ENCODE measurements at regions not wholly inside any gene's neighbourhood (a gene's known extent, or its start where the extent isn't known, plus 50 kb on each side); places are given as distances from the start of the nearest gene placed in this dataset.

DNA sequence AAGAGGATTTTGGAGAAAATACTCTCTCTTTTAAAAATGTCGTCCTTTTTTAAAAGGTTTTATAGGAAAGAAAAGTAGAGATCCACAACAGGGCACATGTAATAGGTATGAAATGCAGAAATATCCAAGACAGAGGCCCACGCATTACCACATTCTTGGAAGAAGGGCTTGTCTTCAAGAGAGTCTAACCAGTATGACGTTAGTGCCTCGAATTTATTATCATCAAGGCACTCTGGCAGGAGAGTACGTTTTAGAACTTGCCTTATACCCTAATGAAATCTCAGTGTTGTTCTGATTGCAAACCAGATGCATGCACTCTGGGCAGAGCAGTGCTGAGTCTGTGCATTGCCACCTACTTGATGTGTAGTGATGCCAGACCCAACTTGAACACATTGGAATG is 342.6 kb upstream of the NFE2L3 start:
- Mint-ChIP-seq H3K27ac (no peak overlapping the region), H3K4me1 (ENCODE audit: low read depth) (no peaks in the 10 kb centered on the region), H3K4me3 (ENCODE audit: low read depth) (no peak overlapping the region), H3K36me3 (ENCODE audit: insufficient read depth) (no peaks in the 10 kb centered on the region), H3K27me3 (peaks cover 22% of the 10 kb centered on the region), H3K9me3 (ENCODE audit: low read depth) (no peaks in the 10 kb centered on the region)
- no peak for DNase-seq (ENCODE audit: low spot score, unreplicated experiment)
- TF ChIP-seq, protein P1, sequence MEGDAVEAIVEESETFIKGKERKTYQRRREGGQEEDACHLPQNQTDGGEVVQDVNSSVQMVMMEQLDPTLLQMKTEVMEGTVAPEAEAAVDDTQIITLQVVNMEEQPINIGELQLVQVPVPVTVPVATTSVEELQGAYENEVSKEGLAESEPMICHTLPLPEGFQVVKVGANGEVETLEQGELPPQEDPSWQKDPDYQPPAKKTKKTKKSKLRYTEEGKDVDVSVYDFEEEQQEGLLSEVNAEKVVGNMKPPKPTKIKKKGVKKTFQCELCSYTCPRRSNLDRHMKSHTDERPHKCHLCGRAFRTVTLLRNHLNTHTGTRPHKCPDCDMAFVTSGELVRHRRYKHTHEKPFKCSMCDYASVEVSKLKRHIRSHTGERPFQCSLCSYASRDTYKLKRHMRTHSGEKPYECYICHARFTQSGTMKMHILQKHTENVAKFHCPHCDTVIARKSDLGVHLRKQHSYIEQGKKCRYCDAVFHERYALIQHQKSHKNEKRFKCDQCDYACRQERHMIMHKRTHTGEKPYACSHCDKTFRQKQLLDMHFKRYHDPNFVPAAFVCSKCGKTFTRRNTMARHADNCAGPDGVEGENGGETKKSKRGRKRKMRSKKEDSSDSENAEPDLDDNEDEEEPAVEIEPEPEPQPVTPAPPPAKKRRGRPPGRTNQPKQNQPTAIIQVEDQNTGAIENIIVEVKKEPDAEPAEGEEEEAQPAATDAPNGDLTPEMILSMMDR (IDR thresholded peaks at IDR 0.05; ENCODE audit: unreplicated experiment): no peak

- TF ChIP-seq, protein P1 (IDR thresholded peaks at IDR 0.05; ENCODE audit: unreplicated experiment): no peak
- H3K4me1 Mint-ChIP-seq (ENCODE audit: low read depth): no peaks in the 10 kb centered on the region
- H3K36me3 Mint-ChIP-seq (ENCODE audit: insufficient read depth): no peaks in the 10 kb centered on the region
- no peak overlapping the region for H3K4me3 Mint-ChIP-seq (ENCODE audit: low read depth)
- H3K27me3 Mint-ChIP-seq: peaks cover 14% of the 10 kb centered on the region
- no peak for DNase-seq (ENCODE audit: low spot score, unreplicated experiment)
- H3K9me3 Mint-ChIP-seq (ENCODE audit: low read depth): peaks cover 4% of the 10 kb centered on the region
- no peak overlapping the region for H3K27ac Mint-ChIP-seq
Observed at GRCh38 chr7:25812086-25812850, 339.7 kb upstream of the NFE2L3 start.

DNA sequence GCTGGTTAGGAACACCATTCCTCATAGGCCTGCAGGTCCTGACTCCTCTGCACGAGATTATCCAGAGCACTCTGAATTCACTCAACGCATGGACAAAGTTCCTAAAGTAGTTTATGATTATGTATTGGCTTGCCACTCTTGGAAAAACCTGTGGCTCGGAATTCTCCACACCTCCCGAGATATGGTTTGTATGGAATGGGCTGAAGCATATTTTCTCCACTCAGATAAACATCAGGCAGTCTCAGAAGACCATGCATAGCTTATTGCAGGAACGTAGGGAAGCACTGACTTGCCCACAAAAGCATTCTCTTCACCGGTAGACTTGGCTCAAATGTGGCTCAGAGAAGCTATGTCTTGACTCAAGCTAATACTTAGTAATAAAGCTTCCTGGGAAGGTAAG is 338.6 kb upstream of the NFE2L3 start:
- Mint-ChIP-seq H3K4me1 (ENCODE audit: low read depth) (no peaks in the 10 kb centered on the region), H3K36me3 (ENCODE audit: insufficient read depth) (no peaks in the 10 kb centered on the region), H3K4me3 (ENCODE audit: low read depth) (no peak overlapping the region), H3K27me3 (peaks cover 12% of the 10 kb centered on the region), H3K27ac (no peak overlapping the region), H3K9me3 (ENCODE audit: low read depth) (peaks cover 8% of the 10 kb centered on the region)
- TF ChIP-seq, protein P1 (IDR thresholded peaks at IDR 0.05; ENCODE audit: unreplicated experiment): no peak
- no peak for DNase-seq (ENCODE audit: low spot score, unreplicated experiment)

DNA sequence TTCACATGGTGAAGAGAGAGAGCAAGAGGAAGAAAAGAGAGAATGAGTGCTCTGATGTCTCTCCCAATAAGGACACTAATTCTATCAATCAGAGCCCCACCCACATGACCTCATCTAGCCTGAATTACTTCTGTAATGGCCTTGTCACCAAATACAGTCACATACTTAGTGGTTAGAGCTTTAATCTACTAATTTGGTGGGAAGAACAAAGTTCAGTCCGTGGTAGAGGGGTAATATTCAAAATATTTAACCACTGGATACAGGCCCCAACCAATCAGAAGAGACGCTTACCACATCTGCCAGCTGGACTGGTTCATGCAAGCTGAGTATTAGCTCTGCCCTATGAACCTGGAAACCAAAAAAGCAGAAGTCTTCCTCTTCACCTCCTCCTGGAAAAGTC is 336.3 kb upstream of the NFE2L3 start:
- H3K36me3 Mint-ChIP-seq (ENCODE audit: insufficient read depth): no peaks in the 10 kb centered on the region
- peaks cover 12% of the 10 kb centered on the region for H3K27me3 Mint-ChIP-seq
- H3K9me3 Mint-ChIP-seq (ENCODE audit: low read depth): peaks cover 8% of the 10 kb centered on the region
- no peaks in the 10 kb centered on the region for H3K4me1 Mint-ChIP-seq (ENCODE audit: low read depth)
- no peak for DNase-seq (ENCODE audit: low spot score, unreplicated experiment)
- no peak overlapping the region for H3K4me3 Mint-ChIP-seq (ENCODE audit: low read depth)
- H3K27ac Mint-ChIP-seq: no peak overlapping the region
- TF ChIP-seq, protein P1 (IDR thresholded peaks at IDR 0.05; ENCODE audit: unreplicated experiment): no peak

GRCh38 chr7:25820432-25821040 is 331.5 kb upstream of the NFE2L3 start:
- TF ChIP-seq, protein P1 (IDR thresholded peaks at IDR 0.05; ENCODE audit: unreplicated experiment): peak; percentile 61
- no peaks in the 10 kb centered on the region for H3K36me3 Mint-ChIP-seq (ENCODE audit: insufficient read depth)
- H3K9me3 Mint-ChIP-seq (ENCODE audit: low read depth): peaks cover 8% of the 10 kb centered on the region
- no peak overlapping the region for H3K27ac Mint-ChIP-seq
- H3K4me3 Mint-ChIP-seq (ENCODE audit: low read depth): no peak overlapping the region
- H3K27me3 Mint-ChIP-seq: peaks cover 7% of the 10 kb centered on the region
- peaks cover 5% of the 10 kb centered on the region for H3K4me1 Mint-ChIP-seq (ENCODE audit: low read depth)
- DNase-seq (ENCODE audit: low spot score, unreplicated experiment): no peak

Data from progenitor cell of endocrine pancreas (in vitro differentiated cells).